HFFc6 (cell line): ENCODE measurements at regions not wholly inside any gene's neighbourhood (a gene's known extent, or its start where the extent isn't known, plus 50 kb on each side); places are given as distances from the start of the nearest gene placed in this dataset.

Experiments
- DNase-seq: peaks from one replicate; pipeline ENCODE4 v3.0.0-alpha.2; 2018
- H3K27ac Mint-ChIP-seq: 2 replicates; pipeline ENCODE4 v1.8.0; 2020; ENCODE audit warnings: mild to moderate bottlenecking, mixed read lengths
- H3K27me3 Mint-ChIP-seq: 2 replicates; pipeline ENCODE4 v1.8.0; 2021; ENCODE audit warnings: mild to moderate bottlenecking, moderate library complexity, mixed read lengths; ENCODE audit not compliant: insufficient read depth
- H3K36me3 Mint-ChIP-seq: 2 replicates; pipeline ENCODE4 v1.8.0; 2021; ENCODE audit warnings: low read depth, mixed read lengths
- H3K4me1 Mint-ChIP-seq: 2 replicates; pipeline ENCODE4 v1.8.0; 2020; ENCODE audit warnings: low read depth, mixed read lengths
- H3K4me3 Mint-ChIP-seq: 2 replicates; pipeline ENCODE4 v1.8.0; 2020; ENCODE audit warnings: mild to moderate bottlenecking, moderate library complexity, mixed read lengths
- H3K9me3 Mint-ChIP-seq: 2 replicates; pipeline ENCODE4 v1.8.0; 2020; ENCODE audit warnings: mild to moderate bottlenecking, mixed read lengths
- TF ChIP-seq, protein P1 (sequence below): fragments of 200-600 bp; sonication (generic); IDR thresholded peaks from 2 replicates; pipeline ENCODE4 v1.5.0; 2021; ENCODE audit warnings: antibody characterized with exemption, mild to moderate bottlenecking

DNA sequence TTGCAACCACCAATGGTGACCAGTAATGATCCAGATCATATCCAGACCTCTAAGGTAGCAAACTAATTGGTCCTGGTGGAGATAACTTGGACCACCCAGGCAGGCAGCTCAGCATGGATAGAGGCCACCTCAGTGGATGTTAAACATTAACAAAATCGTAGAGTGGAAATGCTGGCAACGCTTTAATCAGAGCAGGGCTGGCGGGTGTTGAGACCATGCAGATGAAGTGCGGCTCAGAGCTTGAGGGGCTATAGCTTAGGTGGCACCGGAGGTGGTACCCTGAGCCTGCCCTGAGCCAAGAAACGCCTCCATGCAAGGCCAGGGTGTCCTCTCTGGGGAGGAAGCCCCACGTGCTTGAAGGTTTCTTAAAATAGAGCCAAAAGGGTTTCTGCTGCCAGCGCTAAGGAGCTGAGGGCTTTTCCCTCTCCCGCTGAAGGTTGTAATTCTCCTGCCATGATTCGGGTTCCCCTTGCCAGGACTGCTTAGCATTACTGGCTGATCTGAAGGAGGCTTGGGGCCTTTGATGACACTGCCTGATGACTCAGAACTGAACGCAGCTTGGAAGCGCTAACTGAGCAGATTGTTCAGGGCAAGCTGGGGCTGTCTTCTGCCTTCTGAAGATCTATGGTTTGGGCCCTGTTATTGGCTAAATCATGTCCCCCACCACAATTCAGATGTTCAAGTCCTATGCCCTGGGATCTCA lies 177.8 kb upstream of the ATP6AP2 start:
- TF ChIP-seq, protein P1, sequence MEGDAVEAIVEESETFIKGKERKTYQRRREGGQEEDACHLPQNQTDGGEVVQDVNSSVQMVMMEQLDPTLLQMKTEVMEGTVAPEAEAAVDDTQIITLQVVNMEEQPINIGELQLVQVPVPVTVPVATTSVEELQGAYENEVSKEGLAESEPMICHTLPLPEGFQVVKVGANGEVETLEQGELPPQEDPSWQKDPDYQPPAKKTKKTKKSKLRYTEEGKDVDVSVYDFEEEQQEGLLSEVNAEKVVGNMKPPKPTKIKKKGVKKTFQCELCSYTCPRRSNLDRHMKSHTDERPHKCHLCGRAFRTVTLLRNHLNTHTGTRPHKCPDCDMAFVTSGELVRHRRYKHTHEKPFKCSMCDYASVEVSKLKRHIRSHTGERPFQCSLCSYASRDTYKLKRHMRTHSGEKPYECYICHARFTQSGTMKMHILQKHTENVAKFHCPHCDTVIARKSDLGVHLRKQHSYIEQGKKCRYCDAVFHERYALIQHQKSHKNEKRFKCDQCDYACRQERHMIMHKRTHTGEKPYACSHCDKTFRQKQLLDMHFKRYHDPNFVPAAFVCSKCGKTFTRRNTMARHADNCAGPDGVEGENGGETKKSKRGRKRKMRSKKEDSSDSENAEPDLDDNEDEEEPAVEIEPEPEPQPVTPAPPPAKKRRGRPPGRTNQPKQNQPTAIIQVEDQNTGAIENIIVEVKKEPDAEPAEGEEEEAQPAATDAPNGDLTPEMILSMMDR: no peak
- Mint-ChIP-seq H3K36me3 (no peaks in the 10 kb centered on the region), H3K9me3 (no peaks in the 10 kb centered on the region), H3K4me1 (no peaks in the 10 kb centered on the region), H3K27me3 (peaks cover 4% of the 10 kb centered on the region), H3K27ac (no peak overlapping the region), H3K4me3 (no peak overlapping the region)
- DNase-seq: peak; percentile 11

DNA sequence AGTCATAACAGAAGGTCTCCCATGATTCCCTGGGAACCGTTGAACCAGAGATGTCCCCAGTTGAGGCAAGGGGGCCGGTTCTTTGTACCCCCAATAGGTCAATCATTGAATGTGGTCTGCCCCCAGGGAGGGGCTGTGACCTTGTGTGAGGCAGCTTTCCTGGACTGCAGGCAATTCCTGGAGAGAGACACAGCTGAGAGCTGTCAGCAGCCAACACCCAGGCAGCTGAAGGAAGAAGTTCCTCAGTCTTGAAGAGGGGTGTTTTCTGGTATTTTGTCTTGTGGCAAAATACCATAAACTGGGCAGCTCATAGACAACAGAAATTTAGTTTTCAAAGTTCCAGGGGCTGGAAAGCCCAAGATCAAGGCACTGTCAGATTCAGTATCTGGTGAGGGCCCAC lies 185.7 kb upstream of the ATP6AP2 start:
- Mint-ChIP-seq H3K27ac (no peak overlapping the region), H3K27me3 (no peaks in the 10 kb centered on the region; the same call in none of the 2 replicates), H3K36me3 (no peaks in the 10 kb centered on the region), H3K4me1 (no peaks in the 10 kb centered on the region), H3K9me3 (no peaks in the 10 kb centered on the region), H3K4me3 (no peak overlapping the region)
- TF ChIP-seq, protein P1: no peak
- no peak for DNase-seq

DNA sequence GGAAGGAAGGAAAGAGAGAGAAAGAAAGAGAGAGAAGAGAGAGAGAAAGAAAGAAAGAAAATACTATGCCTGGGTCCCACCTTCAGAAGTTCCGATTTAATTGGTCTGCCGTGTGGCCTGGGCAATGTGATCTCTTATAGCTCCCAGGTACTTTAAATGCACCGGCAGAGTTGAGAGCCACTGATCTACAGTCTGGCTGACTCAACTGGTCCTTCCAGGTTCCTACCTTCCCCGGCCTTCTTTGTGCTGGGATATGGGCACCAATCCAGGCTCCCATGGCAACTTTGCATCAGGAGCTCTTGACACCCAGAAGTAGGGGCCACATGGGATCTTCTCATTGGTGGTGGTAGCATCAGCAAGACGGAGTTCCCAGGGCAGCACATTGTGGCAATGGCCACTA lies 186.5 kb upstream of the ATP6AP2 start:
- Mint-ChIP-seq H3K4me3 (no peak overlapping the region), H3K27me3 (no peaks in the 10 kb centered on the region; the same call in none of the 2 replicates), H3K9me3 (no peaks in the 10 kb centered on the region), H3K27ac (no peak overlapping the region), H3K36me3 (no peaks in the 10 kb centered on the region), H3K4me1 (no peaks in the 10 kb centered on the region)
- TF ChIP-seq, protein P1: no peak
- DNase-seq: no peak

DNA sequence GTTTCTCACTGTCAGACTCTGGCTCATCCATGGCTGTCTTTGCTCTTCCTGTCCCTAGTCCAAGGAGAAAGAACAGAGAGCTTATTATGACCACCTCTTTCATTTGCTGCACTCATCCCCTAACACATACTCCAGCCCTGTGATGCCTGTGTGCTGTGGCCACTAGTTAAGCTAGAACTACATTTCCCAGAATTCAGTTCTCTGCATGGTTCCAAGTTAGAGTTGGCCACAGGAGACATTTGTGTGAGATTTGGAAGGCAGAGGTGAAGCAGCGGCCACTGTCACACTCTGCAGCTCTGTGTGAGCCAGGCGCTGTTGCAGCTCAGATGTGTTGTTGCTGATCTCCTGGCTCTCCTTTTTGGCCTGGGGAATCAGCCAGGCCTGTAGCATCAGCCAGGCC lies 188.2 kb upstream of the ATP6AP2 start:
- Mint-ChIP-seq H3K27me3 (no peaks in the 10 kb centered on the region; the same call in none of the 2 replicates), H3K4me3 (no peak overlapping the region), H3K4me1 (no peaks in the 10 kb centered on the region), H3K9me3 (no peaks in the 10 kb centered on the region), H3K27ac (no peak overlapping the region), H3K36me3 (no peaks in the 10 kb centered on the region)
- TF ChIP-seq, protein P1: no peak
- DNase-seq: no peak

DNA sequence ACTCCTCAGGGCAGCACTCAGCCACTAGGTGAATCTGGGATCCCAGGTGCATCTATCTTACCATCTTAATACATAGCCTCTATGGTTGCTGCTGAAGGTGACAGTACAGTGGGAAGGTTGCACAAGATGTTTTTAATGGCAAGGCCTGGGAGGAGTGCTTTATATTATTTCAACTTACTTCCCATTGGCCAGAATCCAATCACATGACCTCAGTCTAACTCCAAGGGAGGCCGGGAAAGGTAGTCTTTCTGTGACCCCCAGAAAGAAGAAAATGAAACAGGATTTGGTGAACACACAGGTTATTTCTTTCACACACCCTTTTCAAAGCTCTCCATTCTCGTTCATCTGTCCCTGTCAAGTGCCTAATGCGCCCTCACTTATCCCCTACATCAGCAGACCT lies 189.1 kb upstream of the ATP6AP2 start:
- TF ChIP-seq, protein P1: no peak
- Mint-ChIP-seq H3K4me1 (no peaks in the 10 kb centered on the region), H3K36me3 (no peaks in the 10 kb centered on the region), H3K4me3 (no peak overlapping the region), H3K27ac (no peak overlapping the region), H3K9me3 (no peaks in the 10 kb centered on the region), H3K27me3 (no peaks in the 10 kb centered on the region; the same call in 1 of the 2 replicates)
- no peak for DNase-seq
